CD4-positive, alpha-beta T cell (primary cell): ENCODE measurements at regions not wholly inside any gene's neighbourhood (a gene's known extent, or its start where the extent isn't known, plus 50 kb on each side); places are given as distances from the start of the nearest gene placed in this dataset.

Experiments
- ATAC-seq: fragments of 200-7000 bp; cut with Tn5 transposase; one replicate; pipeline ENCODE4 v1.10.0; 2022; ENCODE audit warnings: mild to moderate bottlenecking; ENCODE audit not compliant: poor library complexity
- CTCF ChIA-PET: fragments of 350-600 bp; sonication (Branson Sonifier 250); formaldehyde crosslinking; loops from one replicate; lab custom pipeline; 2021; ENCODE audit warnings: antibody characterized with exemption, inconsistent platforms; lab: Charles Lee
- POLR2A ChIA-PET: fragments of 350-600 bp; sonication (Branson Sonifier 250); formaldehyde crosslinking; loops from one replicate; lab custom pipeline; 2021; ENCODE audit warnings: antibody characterized with exemption, inconsistent platforms; lab: Charles Lee
- DNase-seq, 14 experiments: peaks; one replicate each; pipeline ENCODE4 v3.0.0-alpha.2; 2013 to 2020; ENCODE audit warnings: mixed read lengths in 2 of 14
- H3K27ac ChIP-seq, 2 donors: one replicate each; pipeline versions ENCODE4 v1.5.1 to v1.7.0; 2013; ENCODE audit warnings: low read length in 2 of 2, low read depth in 1 of 2, mild to moderate bottlenecking in 1 of 2
- H3K27me3 ChIP-seq, 2 experiments: 1 replicate in 1 of 2; 2 replicates in 1 of 2; pipeline versions ENCODE4 v1.6.1 to v1.7.0; 2013; ENCODE audit warnings: low read length in 2 of 2, control low read depth in 1 of 2, mild to moderate bottlenecking in 1 of 2, moderate library complexity in 1 of 2; ENCODE audit not compliant: insufficient read depth in 2 of 2, control insufficient read depth in 1 of 2
- H3K36me3 ChIP-seq: one replicate; pipeline ENCODE4 v1.6.1; 2013; ENCODE audit warnings: low read length, control low read depth; ENCODE audit not compliant: insufficient read depth
- H3K4me1 ChIP-seq: one replicate; pipeline ENCODE4 v1.6.1; 2013; ENCODE audit warnings: low read length, control low read depth; ENCODE audit not compliant: insufficient read depth
- H3K4me3 ChIP-seq: one replicate; pipeline ENCODE4 v1.5.1; 2013; ENCODE audit warnings: mild to moderate bottlenecking, low read length, moderate library complexity
- H3K9me3 ChIP-seq, 2 experiments: 1 replicate in 1 of 2; 2 replicates in 1 of 2; pipeline versions ENCODE4 v1.6.1 to v1.7.0; 2013; ENCODE audit warnings: low read length in 2 of 2, mild to moderate bottlenecking in 2 of 2, control low read depth in 1 of 2, moderate library complexity in 1 of 2; ENCODE audit not compliant: control insufficient read depth in 1 of 2, insufficient read depth in 1 of 2
- H3K27ac Mint-ChIP-seq: one replicate; pipeline ENCODE4 v1.8.0; 2020; ENCODE audit warnings: mixed read lengths
- H3K27me3 Mint-ChIP-seq: one replicate; pipeline ENCODE4 v1.8.0; 2021; ENCODE audit warnings: mixed read lengths
- H3K36me3 Mint-ChIP-seq: one replicate; pipeline ENCODE4 v1.8.0; 2021; ENCODE audit warnings: low read depth, mixed read lengths
- H3K4me1 Mint-ChIP-seq: one replicate; pipeline ENCODE4 v1.8.0; 2021; ENCODE audit warnings: low read depth, mixed read lengths
- H3K4me3 Mint-ChIP-seq: one replicate; pipeline ENCODE4 v1.8.0; 2020; ENCODE audit warnings: mild to moderate bottlenecking, mixed read lengths
- H3K9me3 Mint-ChIP-seq: one replicate; pipeline ENCODE4 v1.8.0; 2020; ENCODE audit warnings: mixed read lengths
- intact Hi-C, 2 experiments: fragments of 100-400 bp; cut with DNase I in 1 of 2; cut with micrococcal nuclease in 1 of 2; formaldehyde crosslinking; loops; one replicate each; pipeline versions ENCODE4 v1.15.1 to v1.9.0; 2023 to 2025; cut with DNase I, micrococcal nuclease
- TF ChIP-seq, protein P1 (sequence below): fragments of 200-600 bp; IDR thresholded peaks from one replicate; pipeline ENCODE4 v1.8.0; 2022; ENCODE audit warnings: antibody characterized with exemption, mild to moderate bottlenecking

DNA sequence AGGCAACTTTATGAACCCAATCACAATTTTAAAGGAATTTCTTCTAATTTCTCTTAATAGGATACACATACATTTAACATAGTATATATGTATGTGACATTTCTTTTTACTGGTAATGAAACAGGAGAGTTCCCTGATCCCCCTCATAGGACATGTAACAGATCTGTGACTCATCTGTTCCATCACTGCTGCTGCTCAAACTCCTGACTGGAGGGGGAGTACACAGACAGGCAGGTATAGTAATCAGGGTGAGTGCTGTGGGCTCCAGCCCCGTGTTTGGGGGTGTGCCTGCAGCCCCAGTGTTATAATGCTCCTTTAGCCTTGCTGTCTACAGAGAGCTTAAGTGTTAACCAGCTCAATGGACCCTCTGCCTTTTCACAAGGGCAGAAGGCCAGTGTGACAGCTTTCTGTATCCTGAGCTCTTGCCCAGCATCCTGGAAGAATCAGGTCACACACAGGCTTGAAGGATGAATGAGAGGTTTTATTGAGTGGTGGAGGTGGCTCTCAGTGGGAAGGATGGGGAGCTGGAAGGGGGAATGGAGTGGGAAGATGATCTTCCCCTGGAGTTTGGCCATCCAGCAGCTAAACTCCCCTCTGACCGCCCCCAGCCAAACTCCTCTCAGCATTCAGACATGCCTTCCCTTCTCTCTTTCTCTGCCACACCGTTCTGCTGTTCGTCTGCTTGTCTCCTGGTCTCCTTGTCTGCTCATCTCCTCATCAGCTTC is 161.3 kb downstream of the ZNF608 start:
- TF ChIP-seq, protein P1, sequence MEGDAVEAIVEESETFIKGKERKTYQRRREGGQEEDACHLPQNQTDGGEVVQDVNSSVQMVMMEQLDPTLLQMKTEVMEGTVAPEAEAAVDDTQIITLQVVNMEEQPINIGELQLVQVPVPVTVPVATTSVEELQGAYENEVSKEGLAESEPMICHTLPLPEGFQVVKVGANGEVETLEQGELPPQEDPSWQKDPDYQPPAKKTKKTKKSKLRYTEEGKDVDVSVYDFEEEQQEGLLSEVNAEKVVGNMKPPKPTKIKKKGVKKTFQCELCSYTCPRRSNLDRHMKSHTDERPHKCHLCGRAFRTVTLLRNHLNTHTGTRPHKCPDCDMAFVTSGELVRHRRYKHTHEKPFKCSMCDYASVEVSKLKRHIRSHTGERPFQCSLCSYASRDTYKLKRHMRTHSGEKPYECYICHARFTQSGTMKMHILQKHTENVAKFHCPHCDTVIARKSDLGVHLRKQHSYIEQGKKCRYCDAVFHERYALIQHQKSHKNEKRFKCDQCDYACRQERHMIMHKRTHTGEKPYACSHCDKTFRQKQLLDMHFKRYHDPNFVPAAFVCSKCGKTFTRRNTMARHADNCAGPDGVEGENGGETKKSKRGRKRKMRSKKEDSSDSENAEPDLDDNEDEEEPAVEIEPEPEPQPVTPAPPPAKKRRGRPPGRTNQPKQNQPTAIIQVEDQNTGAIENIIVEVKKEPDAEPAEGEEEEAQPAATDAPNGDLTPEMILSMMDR = no peak
- Mint-ChIP-seq H3K27me3 (no peaks in the 10 kb centered on the region), H3K27ac (no peak overlapping the region), H3K4me1 (peaks cover 20% of the 10 kb centered on the region), H3K4me3 (no peak overlapping the region), H3K9me3 (peaks cover 3% of the 10 kb centered on the region), H3K36me3 (no peaks in the 10 kb centered on the region)
- Histone ChIP-seq H3K9me3 (peaks cover 0 to 4% of the 10 kb centered on the region in 2 experiments), H3K4me3 (no peak overlapping the region), H3K27me3 (no peaks in the 10 kb centered on the region), H3K4me1 (peaks cover 3% of the 10 kb centered on the region), H3K27ac (no peak overlapping the region), H3K36me3 (no peaks in the 10 kb centered on the region)
- ATAC-seq (no peak), DNase-seq (no peak)
- POLR2A ChIA-PET = interaction anchor here (1.0 kb wide), 1 partner anchor 11 kb away, joined by 3 read pairs; no protein-coding TSS in a partner anchor
- CTCF ChIA-PET = no interaction called here
- intact Hi-C loops = no loop called here

DNA sequence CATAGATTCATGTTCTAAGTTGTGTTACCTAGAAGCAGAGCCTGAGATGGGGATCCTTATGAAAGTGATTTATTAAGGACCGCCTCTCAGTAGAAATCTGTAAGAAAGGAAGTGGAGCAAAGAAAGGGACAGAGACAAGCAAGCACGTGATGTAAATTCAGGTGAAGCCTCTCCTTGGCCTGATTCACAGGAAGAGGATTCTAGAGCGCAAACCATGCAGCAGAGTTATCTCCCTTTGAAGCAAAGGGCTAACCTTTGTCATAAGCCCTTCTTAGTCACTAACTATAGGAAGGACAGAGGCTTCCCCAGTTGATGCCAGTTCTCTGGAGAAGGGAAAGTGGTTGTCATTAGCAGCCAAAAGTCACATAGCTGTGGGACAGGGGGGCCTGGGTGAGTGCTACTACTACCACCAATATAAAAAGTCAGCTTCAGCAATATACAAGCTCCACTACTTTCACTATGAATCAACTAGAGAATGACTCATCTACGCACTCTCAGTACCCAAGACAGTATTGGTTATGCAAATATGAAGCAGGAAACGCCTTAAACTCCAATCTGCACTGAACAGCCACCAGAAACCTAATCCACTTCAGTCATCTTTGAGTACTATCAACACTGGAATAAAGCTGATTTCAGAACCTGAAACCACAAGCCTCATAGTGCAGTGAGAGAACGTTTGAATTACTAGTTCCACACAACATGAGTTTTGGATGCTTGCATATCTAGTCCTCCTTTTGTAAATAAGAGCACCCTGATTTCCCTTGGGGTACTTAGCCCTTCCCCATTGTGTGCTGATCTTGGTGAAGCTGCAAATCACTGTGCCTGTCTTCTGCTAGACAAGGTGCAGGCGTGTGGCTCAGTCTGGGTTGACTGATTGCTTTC is 162.7 kb downstream of the ZNF608 start:
- ATAC-seq = peak; percentile 89
- no peaks in the 10 kb centered on the region for H3K36me3 ChIP-seq
- Mint-ChIP-seq H3K4me1 (peaks cover 20% of the 10 kb centered on the region), H3K27ac (peak overlapping the region; percentile 31), H3K36me3 (no peaks in the 10 kb centered on the region), H3K4me3 (no peak overlapping the region), H3K27me3 (no peaks in the 10 kb centered on the region), H3K9me3 (no peaks in the 10 kb centered on the region)
- no peak overlapping the region for H3K4me3 ChIP-seq
- TF ChIP-seq, protein P1 = no peak
- intact Hi-C loops = no loop called here
- H3K4me1 ChIP-seq = peaks cover 3% of the 10 kb centered on the region
- CTCF ChIA-PET = no interaction called here
- H3K27me3 ChIP-seq = no peaks in the 10 kb centered on the region
- peak in 3 of 14 experiments; percentile 31 to 41 (median 33) for DNase-seq
- POLR2A ChIA-PET = interaction anchor here (1.0 kb wide), 1 partner anchor 10 kb away, joined by 3 read pairs; no protein-coding TSS in a partner anchor
- H3K9me3 ChIP-seq = peaks cover 0 to 4% of the 10 kb centered on the region in 2 experiments
- H3K27ac ChIP-seq = peak overlapping the region in 1 of 2 donors; percentile 3

DNA sequence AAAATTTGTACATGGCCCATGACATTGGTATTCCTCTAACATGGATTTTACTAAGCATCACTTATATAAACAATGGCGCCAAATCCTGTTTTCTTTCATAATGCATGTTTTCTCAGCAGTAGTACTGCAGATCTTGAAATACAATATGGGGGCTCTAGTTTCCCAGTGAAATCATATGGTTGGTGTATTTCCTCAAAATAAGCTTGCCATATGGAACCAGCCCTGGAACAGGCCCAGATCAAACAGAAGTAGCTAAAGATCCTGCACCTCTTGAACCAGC is 163.9 kb downstream of the ZNF608 start:
- no peaks in the 10 kb centered on the region for H3K27me3 ChIP-seq
- ATAC-seq (no peak), DNase-seq (no peak)
- CTCF ChIA-PET = no interaction called here
- no peak overlapping the region for H3K27ac ChIP-seq
- POLR2A ChIA-PET = no interaction called here
- Mint-ChIP-seq H3K9me3 (no peaks in the 10 kb centered on the region), H3K36me3 (no peaks in the 10 kb centered on the region), H3K27me3 (no peaks in the 10 kb centered on the region), H3K27ac (no peak overlapping the region), H3K4me1 (peaks cover 20% of the 10 kb centered on the region), H3K4me3 (no peak overlapping the region)
- H3K36me3 ChIP-seq = no peaks in the 10 kb centered on the region
- intact Hi-C loops = no loop called here
- TF ChIP-seq, protein P1 = no peak
- H3K9me3 ChIP-seq = peaks cover 0 to 4% of the 10 kb centered on the region in 2 experiments
- H3K4me3 ChIP-seq = no peak overlapping the region
- peaks cover 3% of the 10 kb centered on the region for H3K4me1 ChIP-seq
